NOMO-1 (cell line): ENCODE measurements at regions not wholly inside any gene's neighbourhood (a gene's known extent, or its start where the extent isn't known, plus 50 kb on each side); places are given as distances from the start of the nearest gene placed in this dataset.
"Not testable (repeated sequence)": the region's sequence is repeated elsewhere in the genome, so short reads cannot be mapped to it uniquely, and the experiment has no call there.

ENCODE experiments used
- DNase-seq, 2 experiments: peaks; one replicate each; lab custom pipeline; 2025; ENCODE audit not compliant: unreplicated experiment in 2 of 2; lab: John Stamatoyannopoulos, UW

GRCh38 chr6:21282360-21282759 lies 311.2 kb upstream of the SOX4 start:
- not testable (repeated sequence) for DNase-seq

- no peak for DNase-seq
Measured at GRCh38 chr6:21284166-21284565, 309.4 kb upstream of the SOX4 start.

- no peak for DNase-seq
Measured at GRCh38 chr6:21284706-21285105, 308.8 kb upstream of the SOX4 start.

- no peak for DNase-seq
Measured at GRCh38 chr6:21294144-21294543, 299.4 kb upstream of the SOX4 start.

GRCh38 chr6:21295506-21296240 lies 297.9 kb upstream of the SOX4 start:
- DNase-seq, result no peak

- no peak for DNase-seq
Measured at GRCh38 chr6:21297665-21298064, 295.9 kb upstream of the SOX4 start.

- DNase-seq, result no peak
Measured at GRCh38 chr6:21299216-21299615, 294.3 kb upstream of the SOX4 start.

GRCh38 chr6:21300439-21300838 lies 293.1 kb upstream of the SOX4 start:
- no peak for DNase-seq

- peak; percentile 48 to 87 for DNase-seq
Measured at GRCh38 chr6:21305893-21306332, 287.6 kb upstream of the SOX4 start.

- no peak for DNase-seq
Measured at GRCh38 chr6:21306546-21306945, 287.0 kb upstream of the SOX4 start.

- no peak for DNase-seq
Measured at GRCh38 chr6:21309807-21310221, 283.7 kb upstream of the SOX4 start.

GRCh38 chr6:21310568-21311140 lies 282.9 kb upstream of the SOX4 start:
- DNase-seq, result no peak

- DNase-seq, result no peak
Measured at GRCh38 chr6:21312118-21312517, 281.4 kb upstream of the SOX4 start.

- no peak for DNase-seq
Measured at GRCh38 chr6:21317642-21318041, 275.9 kb upstream of the SOX4 start.

- DNase-seq, result no peak
Measured at GRCh38 chr6:21321076-21321475, 272.5 kb upstream of the SOX4 start.

GRCh38 chr6:21321531-21321930 lies 272.0 kb upstream of the SOX4 start:
- DNase-seq, result no peak

- DNase-seq, result no peak
Measured at GRCh38 chr6:21323577-21323976, 270.0 kb upstream of the SOX4 start.

GRCh38 chr6:21325201-21325856 lies 268.2 kb upstream of the SOX4 start:
- no peak for DNase-seq

- DNase-seq, result no peak
Measured at GRCh38 chr6:21327326-21328112, 266.0 kb upstream of the SOX4 start.

- no peak for DNase-seq
Measured at GRCh38 chr6:21331235-21331634, 262.3 kb upstream of the SOX4 start.

GRCh38 chr6:21332077-21332476 lies 261.5 kb upstream of the SOX4 start:
- no peak for DNase-seq
